HG03175 (cell line): ENCODE measurements at regions not wholly inside any gene's neighbourhood (a gene's known extent, or its start where the extent isn't known, plus 50 kb on each side); places are given as distances from the start of the nearest gene placed in this dataset.
"Not testable (repeated sequence)": the region's sequence is repeated elsewhere in the genome, so short reads cannot be mapped to it uniquely, and the experiment has no call there.

ENCODE experiments used
- ATAC-seq: cut with Tn5 transposase; IDR thresholded peaks from one replicate; pipeline ENCODE4 v1.9.1; 2021; ENCODE audit warnings: mild to moderate bottlenecking, moderate library complexity; ENCODE audit not compliant: unreplicated experiment

DNA sequence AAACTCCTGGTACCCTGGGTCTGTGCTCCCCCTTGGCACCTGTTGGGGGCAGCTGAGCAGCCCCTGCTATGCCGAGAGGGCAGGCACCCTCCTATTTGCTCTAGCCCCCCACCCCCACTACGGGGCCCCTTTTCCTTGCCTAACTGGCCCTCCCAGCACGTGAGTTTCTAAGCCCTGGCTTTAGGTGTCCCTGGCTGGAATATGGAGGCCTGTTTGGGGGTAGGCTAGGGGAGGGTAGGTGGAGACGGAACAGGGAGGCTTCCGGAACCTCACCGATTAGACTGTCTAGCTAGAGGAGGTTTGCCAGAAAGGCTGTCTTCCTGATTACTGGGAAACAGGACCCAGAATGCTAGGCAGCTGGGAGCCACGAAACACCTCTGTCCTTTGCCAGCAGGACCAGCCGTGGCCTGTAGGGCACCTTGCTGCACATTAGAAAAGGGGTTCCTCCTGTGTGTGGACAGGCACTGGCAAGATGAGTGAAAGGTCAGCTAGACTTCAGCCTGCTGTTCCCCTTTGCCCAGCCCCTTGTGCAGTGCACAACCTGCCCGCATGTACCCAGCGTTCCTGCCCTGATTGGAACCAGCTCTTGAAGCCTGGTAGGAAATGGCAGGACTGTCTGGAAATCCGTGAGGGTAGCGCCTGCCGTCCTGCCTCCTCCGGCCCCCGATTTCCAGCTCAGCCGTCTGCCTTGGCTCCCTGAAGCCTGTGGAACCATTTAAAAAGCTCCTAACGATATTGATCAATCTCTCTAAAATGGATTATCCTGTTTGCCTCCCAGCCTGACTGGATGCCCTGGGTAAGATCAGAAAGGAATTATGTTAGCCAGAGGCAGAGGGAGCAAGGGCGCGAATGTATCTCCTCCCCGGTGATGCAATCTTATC lies 83.4 kb upstream of the GSE1 start:
- no peak for ATAC-seq

DNA sequence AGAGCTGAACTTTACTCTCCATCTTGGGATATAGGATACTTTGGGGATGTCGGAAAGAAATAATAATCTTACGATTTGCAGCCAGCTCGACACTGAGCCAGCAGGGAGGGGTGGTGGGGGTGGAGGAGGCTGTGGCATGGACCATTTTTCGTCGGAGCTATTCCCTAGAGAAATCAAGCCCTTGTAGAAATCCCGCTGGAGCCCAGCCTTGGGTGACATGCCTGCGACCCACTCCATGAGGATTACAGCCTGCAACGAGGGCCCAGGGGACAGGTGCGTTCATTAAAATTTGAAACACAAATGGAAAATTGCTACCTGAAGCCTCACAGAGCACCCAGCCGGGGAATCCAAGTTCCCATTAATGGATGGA lies 82.8 kb upstream of the GSE1 start:
- no peak for ATAC-seq

DNA sequence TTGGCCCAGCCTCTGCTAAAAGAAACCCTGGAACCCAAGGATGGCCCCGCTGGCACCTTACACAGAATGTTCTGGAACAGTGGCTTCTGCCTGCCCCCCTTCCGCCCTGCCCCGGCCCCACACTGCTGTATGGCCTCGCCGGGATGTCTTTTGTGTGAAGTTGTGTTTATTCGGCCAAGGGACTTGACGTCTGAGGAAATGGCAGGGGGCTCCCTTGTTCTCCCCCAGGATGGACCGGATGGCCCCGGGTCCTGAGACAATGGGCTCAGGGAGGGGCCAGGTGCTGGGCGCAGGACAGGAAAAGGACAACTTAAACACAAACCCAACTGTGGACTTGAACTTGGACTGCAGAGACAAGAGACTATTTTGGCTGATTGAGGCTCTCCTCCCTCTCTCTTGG lies 81.6 kb upstream of the GSE1 start:
- ATAC-seq = no peak

DNA sequence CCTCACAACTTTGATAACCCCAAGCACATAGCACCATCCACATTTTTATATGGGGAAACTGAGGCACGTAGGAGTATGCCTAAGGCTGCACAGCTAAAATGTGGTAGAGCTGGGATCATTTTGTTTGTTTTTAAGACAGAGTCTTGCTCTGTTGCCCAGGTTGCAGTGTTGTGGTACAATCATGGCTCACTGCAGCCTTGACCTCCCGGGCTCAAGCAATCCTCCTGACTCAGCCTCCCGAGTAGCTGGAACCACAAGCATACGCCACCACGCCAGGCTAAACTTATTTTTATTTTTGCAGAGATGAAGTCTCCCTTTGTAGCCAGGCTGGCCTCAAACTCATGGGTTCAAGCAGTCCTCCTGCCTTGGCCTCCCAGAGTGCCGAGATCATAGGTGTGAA lies 81.0 kb upstream of the GSE1 start:
- no peak for ATAC-seq

DNA sequence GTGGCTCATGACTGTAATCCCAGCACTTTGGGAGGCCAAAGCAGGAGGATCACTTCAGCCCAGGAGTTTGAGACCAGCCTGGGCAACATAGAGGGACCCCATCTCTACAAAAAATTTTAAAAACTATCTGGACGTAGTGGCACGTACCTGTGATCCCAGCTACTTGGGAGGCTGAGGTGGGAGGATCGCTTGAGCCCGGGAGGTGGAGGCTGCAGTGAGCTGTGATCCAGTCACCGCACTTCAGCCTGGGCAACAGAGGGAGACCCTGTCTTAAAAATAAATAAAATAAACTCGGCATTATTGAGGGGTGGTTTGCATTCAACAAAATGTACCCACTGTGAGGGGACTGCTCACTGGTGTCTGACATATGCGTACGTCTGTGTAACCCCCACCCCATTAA lies 79.5 kb upstream of the GSE1 start:
- not testable (repeated sequence) for ATAC-seq

DNA sequence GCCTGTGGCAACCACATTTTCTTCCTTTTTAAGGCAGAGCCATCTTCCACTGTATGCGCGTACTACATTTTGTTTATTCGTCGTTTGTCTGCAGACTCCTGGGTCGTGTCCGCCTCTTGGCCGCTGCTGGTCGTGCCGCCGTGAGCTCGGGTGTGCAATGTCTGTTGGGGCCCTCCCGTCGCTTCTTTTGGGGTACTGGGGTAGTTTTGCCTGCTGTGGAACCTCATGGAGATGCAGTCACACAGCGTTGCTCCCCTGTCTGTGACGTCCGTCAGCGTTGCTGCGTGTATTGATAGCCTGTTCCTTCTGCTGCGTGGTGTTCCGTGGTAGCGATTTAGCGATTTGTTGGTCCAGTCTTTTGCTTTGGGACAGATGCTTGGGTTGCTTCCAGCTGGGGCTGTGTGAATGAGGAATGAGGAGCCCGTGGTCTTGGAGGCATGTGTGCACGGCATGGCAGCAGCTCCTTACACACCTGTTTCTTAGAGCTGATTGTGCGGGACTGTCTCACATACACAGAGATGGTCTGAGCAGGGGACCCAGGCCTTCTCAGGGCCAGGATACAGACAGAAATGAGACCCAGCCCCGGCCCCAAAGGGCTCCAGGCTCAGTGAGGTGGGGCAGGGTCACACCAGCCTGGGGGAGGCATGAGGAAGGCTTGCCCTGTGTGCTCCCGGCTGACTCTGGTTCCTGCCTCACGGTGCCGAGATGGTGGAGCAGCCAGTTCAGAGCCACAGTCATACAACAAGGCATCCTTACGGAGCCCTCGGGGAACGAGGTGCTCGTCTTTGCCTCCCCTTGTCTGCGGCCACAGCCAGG lies 78.4 kb upstream of the GSE1 start:
- ATAC-seq = no peak

DNA sequence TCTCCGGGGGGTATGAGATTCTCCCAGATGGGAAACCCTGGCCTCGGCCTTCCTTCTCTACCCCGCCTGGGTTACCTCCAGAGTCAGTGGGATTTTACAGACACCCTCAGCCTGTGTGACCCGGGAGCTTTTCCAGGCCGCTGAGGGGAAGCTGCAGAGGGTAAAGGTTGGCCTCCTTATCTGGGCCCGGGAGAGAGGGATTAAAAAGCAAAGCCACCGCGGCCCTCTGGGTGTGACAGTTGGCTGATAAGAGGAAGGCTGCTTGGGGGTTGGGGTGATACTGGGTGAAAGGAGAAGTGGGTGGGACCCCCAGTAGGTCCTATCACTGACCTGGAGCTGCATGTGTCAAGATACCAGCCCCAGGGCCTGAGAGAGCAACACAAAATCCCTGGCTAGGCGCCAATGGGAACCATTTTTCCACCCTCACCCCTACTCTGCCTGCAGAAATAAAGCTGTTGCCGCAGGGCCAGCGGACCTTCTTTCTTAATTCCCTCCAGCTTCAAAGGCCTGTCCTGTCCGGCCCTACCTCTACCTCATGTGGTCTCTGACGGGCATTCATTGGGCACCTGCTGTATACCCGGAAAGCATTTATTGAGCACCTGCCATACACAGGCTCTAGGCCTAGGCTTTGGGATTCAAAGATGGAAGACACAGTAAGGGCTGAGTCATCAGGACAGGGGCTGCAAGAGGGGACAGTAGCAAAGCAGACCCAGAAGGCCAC lies 77.6 kb upstream of the GSE1 start:
- ATAC-seq = no peak

DNA sequence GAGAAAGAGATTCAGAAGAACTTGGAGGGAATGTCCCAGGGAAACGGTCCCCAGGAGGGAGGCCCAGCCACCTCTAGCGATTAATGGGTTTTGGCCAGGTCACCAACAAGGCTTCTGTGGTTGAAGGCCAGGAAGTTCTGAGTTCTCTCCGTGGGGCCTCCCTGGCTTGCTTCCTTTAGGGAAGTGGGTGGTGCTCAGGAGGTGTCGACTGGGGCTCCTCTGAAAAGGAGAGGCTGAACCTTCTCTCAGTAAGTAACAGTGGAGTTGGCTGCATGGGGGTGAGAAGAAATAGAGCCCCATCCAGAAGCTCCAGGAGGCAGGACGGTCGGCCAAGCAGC lies 77.1 kb upstream of the GSE1 start:
- no peak for ATAC-seq

DNA sequence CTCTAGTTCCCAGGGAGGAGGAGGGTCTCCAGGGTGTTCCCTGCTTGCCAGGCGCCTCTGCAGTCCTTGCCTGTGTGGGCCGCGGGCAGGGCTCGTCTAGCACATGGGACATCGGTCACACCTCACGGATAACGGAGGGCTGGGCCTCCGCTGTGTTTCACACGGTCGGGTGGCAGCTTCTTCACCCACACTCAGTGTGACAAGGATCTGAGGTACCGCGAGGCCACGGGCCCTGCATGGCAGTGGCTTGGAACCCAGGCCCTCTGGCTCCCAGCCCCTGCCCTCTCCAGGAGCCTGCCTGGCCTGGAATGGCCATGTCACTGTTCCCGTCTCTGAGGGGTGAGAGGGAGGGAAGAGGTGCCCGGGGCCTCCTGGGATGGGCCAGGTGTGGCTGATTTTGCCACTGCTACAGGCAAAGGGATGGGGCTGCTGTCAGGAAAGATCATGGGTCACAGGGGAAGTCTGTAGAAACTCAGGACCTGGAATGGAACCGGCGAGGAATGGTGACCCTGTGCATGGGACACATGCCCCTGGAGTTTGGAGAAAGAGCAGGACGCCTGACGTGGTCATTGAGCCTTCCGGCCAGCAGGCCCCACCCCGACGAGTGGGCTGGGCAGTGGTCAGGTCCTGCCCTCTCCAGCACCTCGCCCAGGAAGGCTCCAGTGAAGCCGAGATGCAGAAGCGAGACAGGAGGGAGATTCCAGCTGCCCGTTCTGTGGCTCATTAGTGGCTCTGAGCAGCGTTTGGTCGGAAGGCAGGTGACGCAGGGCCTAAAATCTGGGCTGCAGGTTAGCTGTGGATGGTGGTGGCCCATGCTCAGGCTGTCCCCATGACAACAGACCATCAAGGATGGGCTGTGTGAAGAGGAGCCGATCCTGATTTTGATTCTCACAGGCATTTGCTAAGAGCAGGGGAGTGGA lies 76.5 kb upstream of the GSE1 start:
- no peak for ATAC-seq

DNA sequence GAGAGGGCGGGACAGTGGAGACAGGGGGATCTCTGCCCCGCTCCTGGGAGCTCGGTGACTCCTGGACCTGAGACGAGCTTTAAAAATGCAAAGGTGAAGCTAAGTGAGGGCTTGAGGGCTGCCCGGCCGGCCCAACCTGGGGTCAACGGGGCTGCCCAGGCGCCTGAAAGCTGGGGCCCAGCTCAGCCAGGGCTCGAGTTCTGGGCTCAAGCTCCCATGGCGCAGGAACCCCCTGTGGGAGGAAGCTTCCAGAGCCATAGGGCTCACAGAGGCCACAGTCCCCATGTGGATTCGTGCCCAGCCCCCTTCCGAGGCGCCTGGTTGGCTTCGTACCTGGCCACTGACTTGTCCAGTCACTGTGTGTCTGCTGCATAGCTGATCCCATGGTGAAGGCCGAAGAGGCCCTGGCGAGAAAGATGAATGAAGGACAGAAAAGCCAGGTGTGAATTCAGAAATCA lies 75.8 kb upstream of the GSE1 start:
- no peak for ATAC-seq

DNA sequence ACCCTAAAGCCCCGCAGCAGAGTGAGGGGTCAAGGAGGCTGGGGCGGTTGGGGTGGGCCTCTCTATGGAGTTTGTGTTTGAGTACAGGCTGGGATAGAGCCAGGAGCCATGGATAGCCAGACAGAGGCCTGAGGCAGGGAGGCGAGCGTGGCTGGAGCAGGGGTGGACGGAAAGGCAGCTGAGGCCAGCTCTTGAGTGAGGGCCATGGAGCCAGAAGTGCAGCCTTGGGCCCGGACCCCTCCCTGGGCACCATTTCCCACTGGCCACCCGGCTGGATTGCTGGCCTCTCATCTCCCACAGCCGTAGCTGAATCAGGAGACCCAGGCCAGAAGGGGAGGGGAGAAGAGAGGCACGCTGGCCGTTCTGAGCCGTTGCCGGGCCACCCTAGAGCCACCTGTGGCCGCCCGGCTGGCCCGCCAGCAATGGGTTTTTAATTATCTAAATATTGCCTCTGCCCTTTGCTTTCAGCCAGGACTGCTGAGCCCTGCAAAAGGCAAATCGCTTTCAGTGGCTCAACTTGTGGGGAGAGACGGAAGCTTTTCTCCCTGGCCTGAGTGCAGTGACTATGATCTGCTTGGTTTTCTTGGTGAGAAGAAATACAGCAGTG lies 75.2 kb upstream of the GSE1 start:
- no peak for ATAC-seq

DNA sequence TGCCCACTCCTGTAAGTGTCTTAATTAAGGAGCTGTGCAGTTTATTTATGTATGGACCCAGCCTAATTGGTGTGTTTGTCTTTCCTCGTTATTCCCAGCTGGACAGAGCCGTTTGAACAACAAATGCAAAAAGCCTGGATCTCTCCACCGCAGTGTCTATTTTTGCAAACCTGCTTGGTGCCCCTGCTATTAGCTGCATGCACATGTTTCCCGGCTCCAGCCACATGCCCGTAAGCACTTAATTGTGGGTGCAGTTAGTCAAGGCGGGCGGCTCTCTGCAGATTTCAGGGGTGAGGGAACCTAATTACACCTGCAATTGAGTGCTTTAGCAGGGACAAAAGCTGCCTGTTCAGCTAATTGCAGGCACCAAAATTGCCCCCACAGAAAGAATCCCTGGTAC lies 74.0 kb upstream of the GSE1 start:
- ATAC-seq = no peak

DNA sequence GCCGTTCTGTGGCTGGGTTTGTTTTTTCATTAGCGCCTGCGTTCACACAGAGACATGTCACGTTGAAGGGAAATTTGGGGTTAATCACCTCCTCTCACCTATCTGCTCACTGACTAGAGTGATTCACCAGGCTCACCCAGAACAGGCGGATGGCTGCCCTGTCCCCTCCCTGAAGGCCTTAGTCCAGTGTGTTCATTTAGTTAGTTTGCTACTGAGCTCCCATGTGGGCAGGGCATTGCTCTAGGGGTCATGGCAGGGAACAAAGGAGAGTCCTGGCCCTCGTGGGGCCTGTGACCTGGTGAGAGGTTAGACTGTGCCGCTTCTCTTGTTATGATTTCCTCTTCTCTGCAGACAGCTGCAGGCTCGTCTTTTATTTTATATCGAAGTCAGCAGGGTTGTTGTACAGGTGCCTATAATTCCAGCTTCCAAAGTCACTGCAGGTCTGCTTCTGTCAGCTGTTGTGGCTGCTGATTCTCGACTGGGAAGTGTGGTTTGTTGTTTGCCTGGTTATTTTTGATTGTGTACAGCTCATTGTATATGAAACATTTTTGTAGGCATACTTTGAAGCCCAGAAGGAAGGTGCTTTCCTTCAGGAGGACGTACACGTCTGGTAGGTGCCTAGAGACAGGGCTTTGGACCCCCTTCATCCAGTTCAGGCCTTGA lies 73.4 kb upstream of the GSE1 start:
- no peak for ATAC-seq

DNA sequence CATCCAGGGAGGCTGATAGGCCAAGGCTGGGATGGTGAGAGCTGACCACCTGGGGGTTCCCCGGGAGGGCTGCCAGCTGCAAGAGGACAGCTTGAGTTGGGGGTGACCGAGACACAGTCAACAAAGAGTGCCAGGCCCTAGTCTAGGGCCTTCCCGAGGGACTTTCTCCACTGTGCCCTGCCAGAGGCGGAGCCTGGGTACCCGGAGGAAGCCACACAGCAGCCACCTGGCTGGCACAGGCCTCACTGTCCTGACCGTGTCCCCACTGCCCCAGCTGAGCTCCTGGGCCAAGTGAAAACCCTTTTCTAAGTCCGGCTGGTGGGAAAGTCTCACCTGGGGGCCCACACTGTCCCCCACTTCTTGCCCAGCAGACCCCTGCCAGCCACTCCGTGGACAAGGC lies 71.9 kb upstream of the GSE1 start:
- ATAC-seq = no peak

DNA sequence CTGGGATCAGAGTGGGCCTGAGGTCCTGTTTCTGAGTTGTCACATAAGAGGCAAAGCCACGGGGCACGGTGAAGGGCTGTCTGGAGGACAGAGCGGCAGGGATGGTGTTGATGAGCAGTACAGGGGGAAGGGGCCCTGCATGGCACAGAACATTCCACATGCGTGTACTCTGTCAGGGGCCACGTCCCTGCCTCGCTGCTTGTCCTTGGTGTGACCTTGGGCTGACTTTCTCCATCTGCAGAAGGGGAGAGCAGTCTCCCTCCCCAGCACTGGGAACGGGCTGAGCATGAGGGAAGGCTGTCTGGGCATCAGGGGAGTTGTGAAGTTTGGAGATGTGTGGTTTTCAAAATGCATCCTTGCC lies 71.5 kb upstream of the GSE1 start:
- ATAC-seq = no peak

DNA sequence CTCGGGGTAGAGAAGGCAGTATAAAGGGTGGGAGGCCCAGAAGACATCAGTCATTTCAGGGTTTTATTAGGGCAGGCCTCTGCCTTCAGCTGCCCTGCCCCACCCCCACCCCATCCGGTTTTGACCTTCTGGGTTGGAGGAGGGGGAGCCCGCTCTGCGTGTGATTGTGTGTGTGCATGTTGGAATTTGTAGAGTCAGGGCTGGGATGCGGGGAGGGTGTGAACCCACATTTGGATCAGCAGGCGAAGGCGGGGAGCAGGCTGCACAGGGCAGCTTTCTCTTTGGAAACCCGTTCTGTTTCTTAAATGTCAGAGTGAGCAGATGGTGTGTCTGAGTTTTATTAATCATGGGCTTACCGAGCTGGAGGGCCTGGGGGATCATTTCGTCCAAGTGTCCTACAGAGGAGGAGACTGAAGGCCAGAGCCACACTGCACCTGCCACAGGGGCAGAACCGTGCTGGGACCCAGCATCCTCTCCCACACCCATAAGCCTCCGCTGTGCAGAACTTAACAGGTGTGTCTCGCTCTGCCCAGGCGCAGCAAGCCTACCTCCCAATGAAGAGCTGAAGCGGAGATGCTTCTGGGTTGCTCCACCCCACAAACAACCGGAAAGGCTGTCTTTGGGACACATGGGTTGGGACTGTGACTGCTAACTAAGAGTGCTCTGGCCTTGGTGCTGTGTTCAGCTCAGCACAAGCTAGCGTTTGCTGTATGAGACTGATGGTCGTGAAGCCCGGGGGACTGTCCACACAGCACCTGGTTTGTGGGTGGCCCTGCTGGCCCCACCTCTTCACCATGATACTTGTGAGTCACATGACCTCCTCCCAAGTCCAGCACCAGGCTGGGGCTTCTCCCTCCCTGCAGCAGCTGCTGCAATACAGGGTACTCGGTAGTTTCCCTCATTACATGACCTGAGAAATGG lies 70.9 kb upstream of the GSE1 start:
- no peak for ATAC-seq

DNA sequence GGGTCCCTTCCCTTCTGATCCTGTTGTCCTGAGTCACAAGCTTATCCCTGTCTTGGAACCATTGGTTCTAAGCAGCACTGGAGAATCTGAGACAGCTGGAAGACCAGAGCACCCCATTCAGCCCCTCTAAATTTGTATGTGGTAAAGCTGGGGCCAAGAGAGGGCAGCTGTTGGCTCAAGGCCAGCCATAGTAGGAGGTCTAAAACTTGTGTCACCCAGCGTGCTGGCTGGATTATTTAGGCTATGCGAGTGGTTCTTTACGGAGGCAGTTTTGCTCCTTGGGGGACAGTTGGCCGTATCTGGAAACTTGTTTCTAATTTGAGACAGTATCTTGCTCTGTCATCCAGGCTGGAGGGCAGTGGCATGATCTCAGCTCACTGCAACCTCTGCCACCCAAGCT lies 69.6 kb upstream of the GSE1 start:
- no peak for ATAC-seq

DNA sequence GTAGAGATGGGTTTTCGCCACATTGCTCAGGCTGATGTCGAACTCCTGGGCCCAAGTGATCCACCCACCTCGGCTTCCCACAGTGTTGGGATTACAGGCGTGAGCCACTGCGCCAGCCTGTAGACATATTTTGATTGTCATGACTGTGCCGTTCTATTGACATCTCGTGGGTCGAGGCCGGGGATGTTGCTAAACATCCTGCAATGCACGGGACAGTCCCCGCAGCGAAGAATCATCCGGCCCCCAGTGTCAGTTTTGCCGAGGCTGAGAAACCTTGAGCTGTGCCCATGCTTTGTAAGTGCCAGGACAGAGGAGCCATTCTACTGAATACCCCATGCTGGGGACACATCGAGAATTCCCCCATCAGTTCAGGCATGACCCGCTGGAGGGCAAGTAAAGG lies 69.1 kb upstream of the GSE1 start:
- ATAC-seq = no peak

DNA sequence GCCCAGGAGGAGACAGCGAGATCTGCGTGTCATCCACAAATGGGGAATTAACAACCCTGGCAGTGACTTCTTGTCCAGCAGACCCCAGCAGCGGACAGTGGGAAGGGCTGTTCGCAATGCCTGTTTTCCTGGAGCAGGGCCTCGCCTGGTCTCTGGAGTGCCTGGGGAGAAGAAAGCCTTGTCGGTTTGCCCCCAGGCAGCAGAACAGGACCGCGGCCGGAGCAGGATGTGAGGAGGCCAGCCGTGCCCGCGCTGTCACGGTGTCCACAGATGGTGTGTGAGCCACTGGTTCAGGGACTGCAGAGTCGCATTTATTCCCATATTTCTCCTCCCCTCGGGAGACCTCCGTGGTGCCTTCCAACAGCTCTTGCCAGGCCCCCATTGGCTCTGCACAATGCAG lies 68.5 kb upstream of the GSE1 start:
- ATAC-seq = no peak
